MM.1S (cell line): ENCODE measurements at regions not wholly inside any gene's neighbourhood (a gene's known extent, or its start where the extent isn't known, plus 50 kb on each side); places are given as distances from the start of the nearest gene placed in this dataset.

ENCODE experiments used
- EZH2 ChIP-seq: fragments of 300-600 bp; sonication (generic); optimal IDR thresholded peaks from 2 replicates; pipeline ENCODE3; 2017; ENCODE audit warnings: low read depth, mild to moderate bottlenecking, antibody characterized with exemption, low read length, mixed read lengths
- EZH2phosphoT487 ChIP-seq: fragments of 300-600 bp; sonication (generic); IDR thresholded peaks from 2 replicates; pipeline ENCODE4 v1.6.1; 2018; ENCODE audit warnings: antibody characterized with exemption, low read length
- TF ChIP-seq, protein P1 (sequence below): fragments of 300-600 bp; sonication (generic); IDR thresholded peaks from 2 replicates; pipeline ENCODE4 v1.5.1; 2016; ENCODE audit warnings: antibody characterized with exemption, low read length, mixed read lengths

DNA sequence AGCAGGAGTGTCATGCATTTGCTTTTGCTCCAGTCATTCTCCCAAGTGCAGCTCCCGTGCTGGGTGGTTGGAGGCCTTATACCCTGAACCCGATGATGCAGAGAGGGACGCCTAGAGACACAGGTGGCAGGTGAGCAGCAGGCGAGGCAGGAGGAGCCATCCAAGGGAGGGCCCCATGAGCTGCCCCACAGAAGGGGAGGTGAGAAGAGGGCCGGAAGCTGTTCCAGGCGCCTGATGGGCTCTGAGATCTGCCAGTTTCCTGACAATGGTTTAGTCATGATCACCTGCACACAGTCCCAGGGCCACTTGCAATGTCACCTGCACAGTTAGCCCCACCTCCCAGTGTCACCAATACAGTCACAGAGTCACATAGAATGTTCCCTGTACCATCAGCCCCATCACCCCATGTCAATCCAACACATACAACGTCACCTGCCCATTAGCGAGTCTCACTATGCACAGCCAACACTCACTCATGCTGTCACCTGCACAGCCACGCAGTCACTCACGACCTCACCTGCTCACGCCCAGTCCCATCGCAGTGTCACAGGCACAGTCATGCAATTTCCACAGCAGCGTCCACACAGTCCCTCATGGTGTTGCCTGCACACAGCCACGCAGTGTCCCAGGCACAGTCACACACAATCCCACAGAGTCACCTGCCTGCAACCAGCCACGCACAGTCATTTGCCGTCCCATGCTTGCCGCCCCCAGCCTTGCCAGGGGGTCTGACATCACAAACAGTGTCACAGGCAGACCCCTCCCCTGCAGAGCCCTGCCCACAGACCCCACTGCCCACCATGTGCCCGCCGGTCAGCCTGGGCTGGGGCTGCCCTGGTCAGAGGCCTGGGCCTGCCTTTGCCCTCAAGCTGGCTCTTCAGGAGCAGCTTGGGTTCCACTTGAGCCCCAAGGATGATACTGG lies 113.4 kb downstream of the LHX2 start:
- TF ChIP-seq, protein P1, sequence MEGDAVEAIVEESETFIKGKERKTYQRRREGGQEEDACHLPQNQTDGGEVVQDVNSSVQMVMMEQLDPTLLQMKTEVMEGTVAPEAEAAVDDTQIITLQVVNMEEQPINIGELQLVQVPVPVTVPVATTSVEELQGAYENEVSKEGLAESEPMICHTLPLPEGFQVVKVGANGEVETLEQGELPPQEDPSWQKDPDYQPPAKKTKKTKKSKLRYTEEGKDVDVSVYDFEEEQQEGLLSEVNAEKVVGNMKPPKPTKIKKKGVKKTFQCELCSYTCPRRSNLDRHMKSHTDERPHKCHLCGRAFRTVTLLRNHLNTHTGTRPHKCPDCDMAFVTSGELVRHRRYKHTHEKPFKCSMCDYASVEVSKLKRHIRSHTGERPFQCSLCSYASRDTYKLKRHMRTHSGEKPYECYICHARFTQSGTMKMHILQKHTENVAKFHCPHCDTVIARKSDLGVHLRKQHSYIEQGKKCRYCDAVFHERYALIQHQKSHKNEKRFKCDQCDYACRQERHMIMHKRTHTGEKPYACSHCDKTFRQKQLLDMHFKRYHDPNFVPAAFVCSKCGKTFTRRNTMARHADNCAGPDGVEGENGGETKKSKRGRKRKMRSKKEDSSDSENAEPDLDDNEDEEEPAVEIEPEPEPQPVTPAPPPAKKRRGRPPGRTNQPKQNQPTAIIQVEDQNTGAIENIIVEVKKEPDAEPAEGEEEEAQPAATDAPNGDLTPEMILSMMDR: no peak
- no peak for TF ChIP-seq EZH2
- TF ChIP-seq EZH2phosphoT487: no peak
